Urinary bladder (tissue), 3 donors: ENCODE measurements at regions not wholly inside any gene's neighbourhood (a gene's known extent, or its start where the extent isn't known, plus 50 kb on each side); places are given as distances from the start of the nearest gene placed in this dataset.

Experiments
- DNase-seq: peaks from one replicate; pipeline ENCODE4 v3.0.0-alpha.2; 2015; ENCODE audit errors: extremely low spot score
- H3K27ac ChIP-seq: one replicate; pipeline ENCODE4 v1.5.1; 2013; ENCODE audit warnings: low read depth, mild to moderate bottlenecking, moderate library complexity
- H3K36me3 ChIP-seq: one replicate; pipeline ENCODE4 v1.6.1; 2013; ENCODE audit warnings: mild to moderate bottlenecking, moderate library complexity; ENCODE audit not compliant: insufficient read depth
- H3K4me1 ChIP-seq: one replicate; pipeline ENCODE4 v1.6.1; 2013; ENCODE audit warnings: mild to moderate bottlenecking, moderate library complexity; ENCODE audit not compliant: insufficient read depth
- H3K4me3 ChIP-seq: one replicate; pipeline ENCODE4 v1.5.1; 2013; ENCODE audit warnings: low read depth, low read length
- WGBS: extraction: QIAGEN DNeasy Blood & Tissue Kit; methylation state at CpG from one replicate; pipeline ENCODE4 v1.1.7; 2013; 5-methylcytosine and 5-hydroxymethylcytosine counted together
- donor health status: healthy with polysubstance abuse.
- donor health status: healthy.

DNA sequence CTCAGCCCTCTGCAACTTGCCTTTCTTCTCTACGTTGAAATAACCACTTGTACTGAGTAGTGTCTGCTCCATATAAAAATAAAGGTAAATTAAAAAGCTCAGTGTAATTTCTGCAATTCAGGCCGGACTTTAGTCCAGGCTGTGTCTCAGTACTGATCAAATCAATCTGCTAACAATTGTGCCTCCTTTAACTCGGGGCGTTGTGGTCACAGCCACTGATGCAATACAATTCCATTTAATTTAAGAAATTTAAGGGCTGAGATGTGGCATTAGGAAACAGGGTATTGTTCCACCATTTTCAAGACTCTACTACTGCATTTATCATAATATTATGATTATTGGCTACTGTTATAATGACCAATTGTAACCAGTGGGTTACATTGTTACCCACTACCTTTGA is 60.0 kb upstream of the NPAS2 start:
- 86% methylated on average over 4 of the region's 4 CpGs for WGBS
- no peaks in the 10 kb centered on the region for H3K36me3 ChIP-seq
- no peak overlapping the region for H3K4me3 ChIP-seq
- no peak for DNase-seq
- H3K4me1 ChIP-seq, result no peaks in the 10 kb centered on the region
- H3K27ac ChIP-seq, result no peak overlapping the region

DNA sequence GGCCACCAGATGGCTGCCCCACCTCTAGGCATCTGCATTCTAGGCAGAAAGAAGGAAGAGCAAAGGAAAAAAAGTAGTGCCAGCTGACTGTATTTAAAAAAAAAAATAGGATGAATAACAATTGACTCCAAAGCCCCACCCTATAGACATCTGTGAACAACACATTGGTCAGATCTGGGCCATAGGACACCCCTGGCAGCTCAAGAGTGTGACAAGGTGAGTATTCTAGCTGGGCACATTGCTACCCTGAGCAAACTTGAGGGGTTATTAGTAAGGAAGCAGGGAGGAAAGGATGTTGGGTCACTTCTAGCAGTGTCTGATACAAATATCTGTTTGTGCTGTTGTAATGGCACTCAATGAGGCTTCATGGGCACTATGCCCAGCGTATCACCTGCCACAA is 58.6 kb upstream of the NPAS2 start:
- H3K4me1 ChIP-seq, result no peaks in the 10 kb centered on the region
- WGBS, result 97% methylated on average over 1 of the region's 1 CpG
- H3K27ac ChIP-seq, result no peak overlapping the region
- no peaks in the 10 kb centered on the region for H3K36me3 ChIP-seq
- no peak for DNase-seq
- H3K4me3 ChIP-seq, result no peak overlapping the region

DNA sequence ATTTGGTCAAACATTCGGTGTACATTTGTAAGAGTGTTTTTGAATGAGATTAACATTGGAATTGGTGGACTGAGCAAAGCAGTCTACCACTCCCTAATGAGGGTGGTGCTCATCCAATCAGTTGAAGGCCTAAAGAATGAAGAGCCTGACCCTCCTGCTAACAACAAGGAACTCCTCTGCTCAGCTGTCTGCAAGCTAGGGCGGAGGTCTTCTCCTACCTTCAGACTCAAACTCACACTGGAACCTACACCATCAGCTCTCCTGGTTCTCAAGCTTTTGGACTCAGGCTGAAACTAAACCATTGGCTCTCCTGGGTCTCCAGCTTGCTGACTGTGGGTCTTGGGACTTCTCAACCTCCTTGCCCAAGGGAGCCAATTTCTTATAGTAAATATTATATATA is 55.5 kb upstream of the NPAS2 start:
- DNase-seq, result no peak
- no peak overlapping the region for H3K4me3 ChIP-seq
- 97% methylated on average over 2 of the region's 2 CpGs for WGBS

GRCh38 chr2:100765481-100765880 is 54.5 kb upstream of the NPAS2 start:
- DNase-seq, result no peak
- no peaks in the 10 kb centered on the region for H3K4me1 ChIP-seq
- no peak overlapping the region for H3K4me3 ChIP-seq
- no peak overlapping the region for H3K27ac ChIP-seq
- WGBS, result 23% methylated on average over 4 of the region's 4 CpGs
- no peaks in the 10 kb centered on the region for H3K36me3 ChIP-seq

More for the DNA sequence above, 55.5 kb upstream of the NPAS2 start:
- Histone ChIP-seq H3K4me1 (no peaks in the 10 kb centered on the region), H3K27ac (no peak overlapping the region), H3K36me3 (no peaks in the 10 kb centered on the region)

DNA sequence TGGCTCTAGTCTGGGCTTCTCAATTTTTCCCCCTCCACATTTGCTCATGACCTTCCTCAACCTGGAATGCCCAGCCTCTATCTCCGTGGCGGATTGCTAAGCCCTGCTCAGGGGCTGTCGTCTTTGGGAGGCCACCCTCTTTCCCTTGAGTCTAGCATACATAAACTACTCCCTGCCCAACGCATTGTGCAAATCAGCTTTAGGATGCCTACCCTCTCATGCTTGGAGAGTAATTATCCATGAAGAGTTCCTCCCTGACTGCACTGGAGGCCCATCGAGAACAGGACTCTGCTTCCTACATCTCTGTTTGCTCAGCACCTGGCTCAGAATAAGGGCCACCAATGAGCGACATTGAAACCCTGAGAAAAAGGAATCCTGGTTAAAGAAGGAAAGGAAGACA is 53.7 kb upstream of the NPAS2 start:
- no peak overlapping the region for H3K27ac ChIP-seq

GRCh38 chr2:100766806-100767205 is 53.1 kb upstream of the NPAS2 start:
- Histone ChIP-seq H3K4me1 (no peaks in the 10 kb centered on the region), H3K36me3 (no peaks in the 10 kb centered on the region), H3K27ac (no peak overlapping the region), H3K4me3 (no peak overlapping the region)
- no peak for DNase-seq
- 18% methylated on average over 3 of the region's 3 CpGs for WGBS

More for the DNA sequence above, 53.7 kb upstream of the NPAS2 start:
- 81% methylated on average over 6 of the region's 6 CpGs for WGBS
- no peak for DNase-seq
- Histone ChIP-seq H3K4me3 (no peak overlapping the region), H3K36me3 (no peaks in the 10 kb centered on the region), H3K4me1 (no peaks in the 10 kb centered on the region)

- 11% methylated on average over 1 of the region's 1 CpG for whole genome bisulfite sequencing
- no peaks in the 10 kb centered on the region for H3K36me3 ChIP-seq
- H3K27ac ChIP-seq, result no peak overlapping the region
- H3K4me1 ChIP-seq, result no peaks in the 10 kb centered on the region
- DNase-seq, result no peak
- no peak overlapping the region for H3K4me3 ChIP-seq
These were observed 52.7 kb upstream of the NPAS2 start for GRCh38 chr2:100767224-100767653.

GRCh38 chr2:100767810-100768806 is 51.8 kb upstream of the NPAS2 start:
- H3K36me3 ChIP-seq, result no peaks in the 10 kb centered on the region
- no peak for DNase-seq
- no peaks in the 10 kb centered on the region for H3K4me1 ChIP-seq
- WGBS, result 69% methylated on average over 7 of the region's 7 CpGs
- H3K4me3 ChIP-seq, result no peak overlapping the region
- H3K27ac ChIP-seq, result no peak overlapping the region
